ENCODE measurements at regions not wholly inside any gene's neighbourhood (a gene's known extent, or its start where the extent isn't known, plus 50 kb on each side); places are given as distances from the start of the nearest gene placed in this dataset.

DNA sequence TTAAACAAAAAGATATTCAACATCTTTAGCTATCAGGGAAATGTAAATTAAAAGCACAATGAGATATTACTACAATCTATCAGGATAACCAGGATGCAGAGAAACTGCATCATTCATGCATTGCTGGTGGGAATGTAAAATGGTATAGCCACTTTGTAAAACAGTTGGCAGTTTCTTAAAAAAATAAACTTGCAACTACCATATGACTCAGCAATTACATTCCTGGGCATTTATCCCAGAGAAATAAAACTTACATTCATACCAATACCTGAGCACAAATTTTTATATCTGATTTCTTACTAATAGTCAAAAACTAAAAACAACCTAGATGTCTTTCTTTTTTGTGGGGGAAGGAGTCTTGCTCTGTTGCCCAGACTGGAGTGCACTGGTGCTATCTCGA is 190.3 kb upstream of the TAB2 start:
- TF ChIP-seq, protein P1, sequence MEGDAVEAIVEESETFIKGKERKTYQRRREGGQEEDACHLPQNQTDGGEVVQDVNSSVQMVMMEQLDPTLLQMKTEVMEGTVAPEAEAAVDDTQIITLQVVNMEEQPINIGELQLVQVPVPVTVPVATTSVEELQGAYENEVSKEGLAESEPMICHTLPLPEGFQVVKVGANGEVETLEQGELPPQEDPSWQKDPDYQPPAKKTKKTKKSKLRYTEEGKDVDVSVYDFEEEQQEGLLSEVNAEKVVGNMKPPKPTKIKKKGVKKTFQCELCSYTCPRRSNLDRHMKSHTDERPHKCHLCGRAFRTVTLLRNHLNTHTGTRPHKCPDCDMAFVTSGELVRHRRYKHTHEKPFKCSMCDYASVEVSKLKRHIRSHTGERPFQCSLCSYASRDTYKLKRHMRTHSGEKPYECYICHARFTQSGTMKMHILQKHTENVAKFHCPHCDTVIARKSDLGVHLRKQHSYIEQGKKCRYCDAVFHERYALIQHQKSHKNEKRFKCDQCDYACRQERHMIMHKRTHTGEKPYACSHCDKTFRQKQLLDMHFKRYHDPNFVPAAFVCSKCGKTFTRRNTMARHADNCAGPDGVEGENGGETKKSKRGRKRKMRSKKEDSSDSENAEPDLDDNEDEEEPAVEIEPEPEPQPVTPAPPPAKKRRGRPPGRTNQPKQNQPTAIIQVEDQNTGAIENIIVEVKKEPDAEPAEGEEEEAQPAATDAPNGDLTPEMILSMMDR (IDR thresholded peaks at IDR 0.05): no peak
- TF ChIP-seq ZFX (IDR thresholded peaks at IDR 0.05; ENCODE audit: borderline replicate concordance): no peak
- H3K27ac ChIP-seq: no peak overlapping the region

DNA sequence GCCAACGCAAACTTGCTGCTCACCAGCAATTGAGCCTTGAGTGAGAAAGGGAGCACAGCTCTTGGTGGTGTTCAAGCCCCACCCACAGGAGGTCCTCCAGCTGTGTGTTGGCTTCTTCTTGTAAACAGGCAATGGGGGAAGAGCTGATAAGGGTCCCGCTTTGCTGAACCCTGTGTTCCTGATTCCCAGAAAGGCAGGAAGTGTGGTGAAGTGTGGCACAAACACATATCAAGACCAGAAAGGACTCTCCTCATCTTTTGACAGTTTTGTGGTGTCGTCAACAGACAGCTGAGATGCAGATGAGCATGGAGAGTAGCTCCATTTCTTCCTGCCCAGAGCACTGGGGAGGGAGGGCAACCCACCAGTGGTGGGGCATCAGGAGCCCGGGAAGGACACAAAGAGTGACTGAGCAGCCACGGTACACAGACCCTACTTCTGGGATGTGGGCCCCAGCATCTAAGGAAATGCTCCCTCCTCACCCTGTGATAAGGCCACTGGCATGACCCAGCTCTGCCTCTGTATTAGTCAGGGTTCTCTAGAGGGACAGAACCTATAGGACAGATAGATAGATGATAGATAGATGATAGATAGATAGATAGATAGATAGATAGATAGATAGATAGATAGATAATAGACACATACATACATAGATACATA is 188.9 kb upstream of the TAB2 start:
- TF ChIP-seq, protein P1 (IDR thresholded peaks at IDR 0.05): no peak
- TF ChIP-seq ZFX (IDR thresholded peaks at IDR 0.05; ENCODE audit: borderline replicate concordance): no peak
- no peak overlapping the region for H3K27ac ChIP-seq

DNA sequence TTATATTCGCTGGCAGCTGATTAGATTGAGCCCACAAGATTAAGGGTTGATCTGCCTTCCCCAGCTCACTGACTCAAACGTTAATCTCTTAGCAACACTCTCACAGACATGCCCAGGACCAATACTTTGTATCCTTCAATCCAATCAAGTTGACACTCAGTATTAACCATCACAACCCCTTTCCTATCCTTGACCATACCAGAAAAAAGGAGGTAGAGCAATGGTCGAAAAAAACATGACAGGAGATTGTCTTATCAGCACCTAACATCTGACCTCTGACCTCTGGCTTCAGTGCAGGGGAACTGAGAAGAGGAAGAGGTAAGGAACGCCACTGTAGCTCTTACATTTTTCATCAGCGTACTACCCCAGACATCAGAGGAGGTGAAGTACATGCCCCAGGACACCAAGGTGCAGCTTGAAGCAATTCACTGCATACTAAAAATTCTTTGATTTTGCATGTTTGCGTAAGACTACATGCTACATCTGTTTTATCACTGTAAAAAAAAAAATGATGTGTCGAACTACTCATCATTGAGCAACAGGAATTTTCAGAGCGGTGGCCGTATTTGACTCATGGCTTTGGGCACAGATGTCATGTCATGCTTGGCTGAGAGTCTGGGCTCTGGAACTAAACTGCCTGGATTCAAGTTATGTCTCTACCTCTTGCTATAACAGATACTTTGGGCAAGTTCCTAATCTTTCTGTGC is 188.0 kb upstream of the TAB2 start:
- TF ChIP-seq, protein P1 (IDR thresholded peaks at IDR 0.05): no peak
- TF ChIP-seq ZFX (IDR thresholded peaks at IDR 0.05; ENCODE audit: borderline replicate concordance): no peak
- no peak overlapping the region for H3K27ac ChIP-seq

DNA sequence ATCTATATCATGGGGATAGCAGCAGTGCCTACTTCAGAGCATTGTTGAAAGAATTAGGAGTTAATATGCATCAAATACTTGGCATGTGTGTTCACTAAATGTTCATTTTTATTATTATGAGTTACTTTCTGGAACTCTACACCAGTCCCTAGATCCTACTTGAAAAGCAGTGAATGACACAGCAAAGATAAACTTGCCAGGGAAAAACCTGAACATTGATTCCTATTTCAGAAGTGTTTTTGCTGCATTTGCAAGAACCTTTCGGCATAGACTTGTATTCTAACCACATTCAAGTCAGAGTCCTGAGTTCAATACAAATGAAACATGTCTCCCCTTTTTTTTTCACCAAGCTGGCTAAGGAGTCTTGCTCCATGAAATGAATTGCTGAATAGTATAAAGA is 187.4 kb upstream of the TAB2 start:
- H3K27ac ChIP-seq: no peak overlapping the region

DNA sequence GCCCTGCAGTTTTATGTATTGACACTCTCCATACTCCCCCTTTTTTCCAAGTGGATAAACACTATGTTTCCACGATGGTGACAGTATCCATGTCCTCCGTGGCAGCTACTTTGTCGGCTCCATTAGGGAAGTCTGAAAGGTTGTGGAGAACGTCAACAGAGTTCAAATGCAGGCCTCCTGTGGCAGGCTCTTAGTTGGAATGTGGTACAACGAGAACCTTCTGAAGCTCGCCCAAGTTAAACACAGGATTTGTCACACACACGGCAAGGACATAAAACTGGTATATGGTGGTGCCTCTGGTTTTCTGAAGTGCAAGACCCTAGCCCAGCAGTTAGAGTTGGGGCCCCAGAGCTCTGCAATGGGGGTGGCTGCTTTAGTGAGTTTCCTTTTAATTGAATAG is 187.0 kb upstream of the TAB2 start:
- TF ChIP-seq, protein P1 (IDR thresholded peaks at IDR 0.05): no peak
- TF ChIP-seq ZFX (IDR thresholded peaks at IDR 0.05; ENCODE audit: borderline replicate concordance): no peak
- H3K27ac ChIP-seq: no peak overlapping the region

More for the DNA sequence above, 187.4 kb upstream of the TAB2 start:
- TF ChIP-seq, protein P1 (IDR thresholded peaks at IDR 0.05): no peak
- TF ChIP-seq ZFX (IDR thresholded peaks at IDR 0.05; ENCODE audit: borderline replicate concordance): no peak

DNA sequence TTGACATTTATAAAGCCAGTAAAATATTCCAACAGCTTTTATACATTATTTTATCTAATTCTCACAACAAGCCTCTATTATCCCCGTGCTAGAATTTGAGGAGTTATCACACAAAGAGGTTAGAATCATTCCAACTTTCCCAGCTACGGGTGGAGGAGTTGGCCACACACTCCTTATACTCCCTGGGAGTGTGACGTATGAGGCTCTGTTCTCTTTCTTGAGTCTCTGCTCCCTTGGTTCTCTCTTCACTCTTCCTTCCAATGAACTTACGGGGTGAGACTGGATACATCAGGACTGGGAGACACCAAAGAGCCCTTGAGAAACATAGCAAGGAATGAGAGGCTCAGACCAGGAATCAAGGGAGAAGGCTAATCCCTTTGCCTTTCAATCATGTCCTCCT is 185.6 kb upstream of the TAB2 start:
- no peak overlapping the region for H3K27ac ChIP-seq
- TF ChIP-seq, protein P1 (IDR thresholded peaks at IDR 0.05): no peak
- no peak for TF ChIP-seq ZFX (IDR thresholded peaks at IDR 0.05; ENCODE audit: borderline replicate concordance)

DNA sequence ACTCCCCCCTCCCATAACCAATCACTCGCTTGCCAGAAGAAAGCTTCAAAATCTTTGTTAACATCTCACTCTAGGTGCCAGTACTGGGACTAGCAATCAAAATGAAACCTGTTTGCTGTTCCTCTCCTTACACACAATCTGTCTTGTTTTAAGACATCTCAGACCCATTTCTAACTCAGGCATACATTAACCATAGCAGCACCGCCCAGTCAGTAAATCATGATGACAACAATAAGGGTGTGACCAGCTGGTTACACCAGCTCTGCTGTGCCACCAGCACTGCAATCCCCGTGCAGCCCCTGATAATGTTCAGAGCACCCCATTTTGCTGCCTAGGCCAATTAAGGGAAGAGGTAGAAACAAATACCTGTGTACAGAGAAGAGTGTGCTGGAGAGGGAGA is 185.2 kb upstream of the TAB2 start:
- no peak for TF ChIP-seq ZFX (IDR thresholded peaks at IDR 0.05; ENCODE audit: borderline replicate concordance)
- TF ChIP-seq, protein P1 (IDR thresholded peaks at IDR 0.05): no peak
- no peak overlapping the region for H3K27ac ChIP-seq
